Neural cell (in vitro differentiated cells): ENCODE measurements at regions not wholly inside any gene's neighbourhood (a gene's known extent, or its start where the extent isn't known, plus 50 kb on each side); places are given as distances from the start of the nearest gene placed in this dataset.

Experiments used
- H2AFZ ChIP-seq: fragments of 200-600, 300-800 bp; sonication (generic), shearing (Covaris generic); 2 replicates; pipeline ENCODE4 v1.6.0; 2014; ENCODE audit warnings: low read depth, mild to moderate bottlenecking, antibody characterized with exemption, low read length, moderate library complexity
- H3F3A ChIP-seq: fragments of 200-600 bp; shearing (Covaris generic); 2 replicates; pipeline ENCODE4 v1.6.1; 2016; ENCODE audit warnings: mild to moderate bottlenecking, moderate library complexity, mixed read lengths, antibody characterized with exemption, low read length; ENCODE audit not compliant: insufficient read depth, poor library complexity, severe bottlenecking
- H3K27ac ChIP-seq: fragments of 200-600, 300-800 bp; sonication (generic), shearing (Covaris generic); 2 replicates; pipeline ENCODE4 v1.5.1; 2014; ENCODE audit warnings: mild to moderate bottlenecking, low read length, moderate library complexity
- H3K27me3 ChIP-seq: fragments of 300-800, 200-600 bp; sonication (generic), shearing (Covaris generic); 2 replicates; pipeline ENCODE4 v1.6.0; 2014; ENCODE audit warnings: mild to moderate bottlenecking, low read depth, low read length, moderate library complexity; ENCODE audit not compliant: insufficient read depth
- H3K36me3 ChIP-seq: fragments of 300-800, 200-600 bp; sonication (generic), shearing (Covaris generic); 2 replicates; pipeline ENCODE4 v1.5.1; 2014; ENCODE audit warnings: mild to moderate bottlenecking, antibody characterized with exemption, low read length, moderate library complexity; ENCODE audit not compliant: insufficient read depth
- H3K4me2 ChIP-seq: fragments of 300-800, 200-600 bp; sonication (generic), shearing (Covaris generic); 2 replicates; pipeline ENCODE4 v1.6.0; 2014; ENCODE audit warnings: mild to moderate bottlenecking, low read length
- H3K4me3 ChIP-seq: fragments of 300-800, 200-600 bp; sonication (generic), shearing (Covaris generic); 2 replicates; pipeline ENCODE4 v1.5.1; 2014; ENCODE audit warnings: mild to moderate bottlenecking, low read length, moderate library complexity
- H3K79me2 ChIP-seq: fragments of 200-600 bp; shearing (Covaris generic); replicated peaks from 2 replicates; pipeline ENCODE4 v1.6.0; 2014; ENCODE audit warnings: mild to moderate bottlenecking, low read length, moderate library complexity; ENCODE audit not compliant: insufficient read depth
- H3K9ac ChIP-seq: fragments of 300-800, 200-600 bp; sonication (generic), shearing (Covaris generic); 2 replicates; pipeline ENCODE4 v1.6.1; 2016; ENCODE audit warnings: mild to moderate bottlenecking, low read length, mixed read lengths
- H3K9me2 ChIP-seq: fragments of 200-600 bp; shearing (Covaris generic); 2 replicates; pipeline ENCODE4 v1.6.1; 2016; ENCODE audit warnings: mild to moderate bottlenecking, low read length, mixed read lengths; ENCODE audit not compliant: insufficient read depth
- H3K9me3 ChIP-seq: fragments of 200-600, 300-800 bp; sonication (generic), shearing (Covaris generic); 2 replicates; pipeline ENCODE4 v1.6.1; 2016; ENCODE audit warnings: mild to moderate bottlenecking, mixed run types, low read length, moderate library complexity, mixed read lengths
- H4K20me1 ChIP-seq: fragments of 200-600 bp; shearing (Covaris generic); 2 replicates; pipeline ENCODE4 v1.6.1; 2016; ENCODE audit warnings: mild to moderate bottlenecking, mixed run types; ENCODE audit not compliant: insufficient read depth
- EP300 ChIP-seq: fragments of 450-650 bp; conservative IDR thresholded peaks from 2 replicates; pipeline ENCODE4 v1.6.1; 2014; ENCODE audit warnings: antibody characterized with exemption, mild to moderate bottlenecking, moderate library complexity; ENCODE audit not compliant: poor library complexity, severe bottlenecking
- EZH2 ChIP-seq: fragments of 200-600, 300-800 bp; shearing (Covaris generic), sonication (generic); IDR thresholded peaks from 2 replicates; pipeline ENCODE4 v1.6.1; 2014; ENCODE audit warnings: antibody characterized with exemption, low read length, borderline replicate concordance, mild to moderate bottlenecking; ENCODE audit not compliant: insufficient read depth, poor library complexity, severe bottlenecking
- MXI1 ChIP-seq: fragments of 450-650 bp; conservative IDR thresholded peaks from 2 replicates; pipeline ENCODE4 v1.6.1; 2014; ENCODE audit warnings: antibody characterized with exemption, mild to moderate bottlenecking; ENCODE audit not compliant: poor library complexity, severe bottlenecking
- POLR2AphosphoS5 ChIP-seq: IDR thresholded peaks from 2 replicates; pipeline ENCODE4 v1.6.1; 2012
- RAD21 ChIP-seq: fragments of 450-650 bp; conservative IDR thresholded peaks from 2 replicates; pipeline ENCODE4 v1.6.1; 2014; ENCODE audit warnings: antibody characterized with exemption, mild to moderate bottlenecking, moderate library complexity
- SMC3 ChIP-seq: fragments of 450-650 bp; conservative IDR thresholded peaks from 2 replicates; pipeline ENCODE4 v1.6.1; 2014; ENCODE audit warnings: antibody characterized with exemption, mild to moderate bottlenecking, moderate library complexity; ENCODE audit not compliant: poor library complexity
- TAF1 ChIP-seq: IDR thresholded peaks from 2 replicates; pipeline ENCODE4 v1.6.1; 2012; ENCODE audit warnings: low read depth
- TF ChIP-seq, protein P1 (sequence below): IDR thresholded peaks from 2 replicates; pipeline ENCODE4 v1.6.1; 2012; ENCODE audit warnings: borderline replicate concordance
- TF ChIP-seq, protein P2 (sequence below): fragments of 450-650 bp; IDR thresholded peaks from 2 replicates; pipeline ENCODE4 v1.5.1; 2014; ENCODE audit warnings: antibody characterized with exemption, mild to moderate bottlenecking, moderate library complexity; ENCODE audit not compliant: poor library complexity, severe bottlenecking

DNA sequence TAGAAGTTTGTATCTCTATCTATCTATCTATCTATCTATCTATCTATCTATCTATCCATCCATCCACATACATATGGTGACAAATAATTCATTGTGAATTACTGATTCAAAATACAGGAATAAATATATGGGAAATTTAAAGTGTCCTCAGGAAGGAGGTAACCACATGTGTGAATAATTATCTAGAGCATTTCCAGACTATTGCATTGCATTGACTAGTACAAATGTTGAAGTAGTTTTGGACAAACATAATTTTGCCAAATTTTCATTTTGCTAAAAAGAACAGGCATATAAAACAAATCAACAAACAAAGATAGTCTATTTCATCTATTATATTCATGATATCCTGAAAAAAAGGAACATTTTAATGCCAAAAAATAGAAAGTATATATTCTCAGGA is 192.7 kb downstream of the UTRN start:
- Histone ChIP-seq H3K9me2 (no peaks in the 10 kb centered on the region), H3K27me3 (no peaks in the 10 kb centered on the region), H2AFZ (no peak overlapping the region), H4K20me1 (no peaks in the 10 kb centered on the region), H3K9ac (no peak overlapping the region), H3K4me2 (no peak overlapping the region), H3K79me2 (no peaks in the 10 kb centered on the region), H3F3A (no peaks in the 10 kb centered on the region), H3K9me3 (no peaks in the 10 kb centered on the region), H3K4me3 (no peak overlapping the region), H3K36me3 (no peaks in the 10 kb centered on the region), H3K27ac (no peak overlapping the region)
- TF ChIP-seq, protein P1, sequence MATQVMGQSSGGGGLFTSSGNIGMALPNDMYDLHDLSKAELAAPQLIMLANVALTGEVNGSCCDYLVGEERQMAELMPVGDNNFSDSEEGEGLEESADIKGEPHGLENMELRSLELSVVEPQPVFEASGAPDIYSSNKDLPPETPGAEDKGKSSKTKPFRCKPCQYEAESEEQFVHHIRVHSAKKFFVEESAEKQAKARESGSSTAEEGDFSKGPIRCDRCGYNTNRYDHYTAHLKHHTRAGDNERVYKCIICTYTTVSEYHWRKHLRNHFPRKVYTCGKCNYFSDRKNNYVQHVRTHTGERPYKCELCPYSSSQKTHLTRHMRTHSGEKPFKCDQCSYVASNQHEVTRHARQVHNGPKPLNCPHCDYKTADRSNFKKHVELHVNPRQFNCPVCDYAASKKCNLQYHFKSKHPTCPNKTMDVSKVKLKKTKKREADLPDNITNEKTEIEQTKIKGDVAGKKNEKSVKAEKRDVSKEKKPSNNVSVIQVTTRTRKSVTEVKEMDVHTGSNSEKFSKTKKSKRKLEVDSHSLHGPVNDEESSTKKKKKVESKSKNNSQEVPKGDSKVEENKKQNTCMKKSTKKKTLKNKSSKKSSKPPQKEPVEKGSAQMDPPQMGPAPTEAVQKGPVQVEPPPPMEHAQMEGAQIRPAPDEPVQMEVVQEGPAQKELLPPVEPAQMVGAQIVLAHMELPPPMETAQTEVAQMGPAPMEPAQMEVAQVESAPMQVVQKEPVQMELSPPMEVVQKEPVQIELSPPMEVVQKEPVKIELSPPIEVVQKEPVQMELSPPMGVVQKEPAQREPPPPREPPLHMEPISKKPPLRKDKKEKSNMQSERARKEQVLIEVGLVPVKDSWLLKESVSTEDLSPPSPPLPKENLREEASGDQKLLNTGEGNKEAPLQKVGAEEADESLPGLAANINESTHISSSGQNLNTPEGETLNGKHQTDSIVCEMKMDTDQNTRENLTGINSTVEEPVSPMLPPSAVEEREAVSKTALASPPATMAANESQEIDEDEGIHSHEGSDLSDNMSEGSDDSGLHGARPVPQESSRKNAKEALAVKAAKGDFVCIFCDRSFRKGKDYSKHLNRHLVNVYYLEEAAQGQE: no peak
- TF ChIP-seq, protein P2, sequence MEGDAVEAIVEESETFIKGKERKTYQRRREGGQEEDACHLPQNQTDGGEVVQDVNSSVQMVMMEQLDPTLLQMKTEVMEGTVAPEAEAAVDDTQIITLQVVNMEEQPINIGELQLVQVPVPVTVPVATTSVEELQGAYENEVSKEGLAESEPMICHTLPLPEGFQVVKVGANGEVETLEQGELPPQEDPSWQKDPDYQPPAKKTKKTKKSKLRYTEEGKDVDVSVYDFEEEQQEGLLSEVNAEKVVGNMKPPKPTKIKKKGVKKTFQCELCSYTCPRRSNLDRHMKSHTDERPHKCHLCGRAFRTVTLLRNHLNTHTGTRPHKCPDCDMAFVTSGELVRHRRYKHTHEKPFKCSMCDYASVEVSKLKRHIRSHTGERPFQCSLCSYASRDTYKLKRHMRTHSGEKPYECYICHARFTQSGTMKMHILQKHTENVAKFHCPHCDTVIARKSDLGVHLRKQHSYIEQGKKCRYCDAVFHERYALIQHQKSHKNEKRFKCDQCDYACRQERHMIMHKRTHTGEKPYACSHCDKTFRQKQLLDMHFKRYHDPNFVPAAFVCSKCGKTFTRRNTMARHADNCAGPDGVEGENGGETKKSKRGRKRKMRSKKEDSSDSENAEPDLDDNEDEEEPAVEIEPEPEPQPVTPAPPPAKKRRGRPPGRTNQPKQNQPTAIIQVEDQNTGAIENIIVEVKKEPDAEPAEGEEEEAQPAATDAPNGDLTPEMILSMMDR: no peak
- TF ChIP-seq RAD21 (no peak), EP300 (no peak), SMC3 (no peak), MXI1 (no peak), TAF1 (no peak), POLR2AphosphoS5 (no peak), EZH2 (no peak)

DNA sequence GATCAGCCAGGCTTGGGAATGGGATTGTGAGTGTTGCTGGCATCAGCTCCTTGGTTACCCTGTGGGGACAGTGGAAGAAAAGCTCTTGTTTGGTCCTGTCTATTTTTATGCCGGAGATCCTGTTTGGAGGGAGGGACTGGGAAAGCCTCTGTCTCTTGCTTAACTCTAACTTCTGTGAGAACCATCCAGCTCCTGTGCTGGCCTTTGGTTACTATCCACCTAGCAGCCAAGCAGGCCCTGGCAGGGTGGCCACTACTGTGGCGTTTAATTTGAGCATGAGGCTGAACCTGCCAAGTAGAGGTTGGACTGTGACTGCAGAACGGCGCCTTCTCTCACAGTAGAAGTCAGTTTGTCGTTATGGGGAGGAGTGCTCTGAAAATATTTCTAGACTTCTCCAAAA is 193.3 kb downstream of the UTRN start:
- Histone ChIP-seq H2AFZ (no peak overlapping the region), H3K9me2 (no peaks in the 10 kb centered on the region), H3K9me3 (no peaks in the 10 kb centered on the region), H3K9ac (no peak overlapping the region), H3K4me3 (no peak overlapping the region), H3K79me2 (no peaks in the 10 kb centered on the region), H3K27me3 (no peaks in the 10 kb centered on the region), H3F3A (no peaks in the 10 kb centered on the region), H4K20me1 (no peaks in the 10 kb centered on the region), H3K27ac (no peak overlapping the region), H3K4me2 (no peak overlapping the region), H3K36me3 (no peaks in the 10 kb centered on the region)
- TF ChIP-seq MXI1 (no peak), EP300 (no peak), TAF1 (no peak), SMC3 (no peak), EZH2 (no peak), RAD21 (no peak), POLR2AphosphoS5 (no peak)
- TF ChIP-seq, protein P2: no peak
- TF ChIP-seq, protein P1: no peak
